Left lung (tissue), 4 donors: ENCODE measurements at regions not wholly inside any gene's neighbourhood (a gene's known extent, or its start where the extent isn't known, plus 50 kb on each side); places are given as distances from the start of the nearest gene placed in this dataset.

ENCODE experiments used
- ATAC-seq: fragments of 200-7000 bp; cut with Tn5 transposase; one replicate; pipeline ENCODE4 v1.9.1; 2020; ENCODE audit warnings: moderate library complexity
- DNase-seq, 4 donors: peaks; one replicate each; pipeline ENCODE4 v3.0.0-alpha.2; 2013 to 2020
- H3K27ac ChIP-seq, 2 donors: fragments of 200-600 bp; sonication (generic) in 1 of 2; one replicate each; pipeline versions ENCODE4 v1.5.0 to v1.8.0; 2020 to 2021
- H3K27me3 ChIP-seq, 2 donors: fragments of 200-600 bp; sonication (generic) in 1 of 2; one replicate each; pipeline versions ENCODE4 v1.5.0 to v1.8.0; 2020 to 2021
- H3K36me3 ChIP-seq, 2 donors: fragments of 200-600 bp; sonication (generic) in 1 of 2; one replicate each; pipeline versions ENCODE4 v1.5.0 to v1.8.0; 2020 to 2021
- H3K4me1 ChIP-seq, 2 donors: fragments of 200-600 bp; one replicate each; pipeline ENCODE4 v1.8.0; 2021
- H3K4me3 ChIP-seq, 2 donors: fragments of 200-600 bp; sonication (generic) in 1 of 2; one replicate each; pipeline versions ENCODE4 v1.5.0 to v1.8.0; 2020 to 2021; ENCODE audit warnings: mild to moderate bottlenecking in 1 of 2
- H3K9me3 ChIP-seq, 2 donors: fragments of 200-600 bp; sonication (generic) in 1 of 2; one replicate each; pipeline versions ENCODE4 v1.5.0 to v1.8.0; 2020 to 2021
- intact Hi-C, 2 donors: fragments of 100-400 bp; cut with DNase I; formaldehyde crosslinking; loops; one replicate each; pipeline versions ENCODE4 v1.11.2 to v1.14.2; 2022
- TF ChIP-seq, protein P1 (sequence below), 2 donors: fragments of 200-600 bp; sonication (generic) in 1 of 2; IDR thresholded peaks; one replicate each; pipeline versions ENCODE4 v1.5.0 to v1.8.0; 2021; ENCODE audit warnings: antibody characterized with exemption in 2 of 2
- donor health status: DM: no; HTN: yes; CAD: no.
- donor health status: DM: no; HTN: no; CAD: no.

DNA sequence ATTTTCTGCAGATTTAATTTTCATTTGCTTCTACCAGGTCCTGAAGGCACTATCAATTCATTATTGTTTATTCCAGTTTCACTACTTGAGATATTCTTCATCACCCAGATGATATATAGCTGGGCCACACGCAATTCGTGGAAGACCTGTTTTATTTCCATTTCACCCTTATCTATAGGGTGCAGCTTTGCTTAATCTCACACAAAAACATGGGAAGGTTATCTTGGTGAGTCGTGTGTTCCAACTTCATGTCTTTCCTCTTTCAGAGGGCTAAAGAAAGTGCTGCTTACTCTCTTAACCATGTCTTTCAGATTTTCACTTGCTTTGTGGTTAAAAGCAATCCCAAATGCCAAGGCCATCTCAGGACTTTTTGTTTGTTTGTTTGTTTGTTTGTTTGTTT lies 194.0 kb downstream of the SOD2 start:
- ATAC-seq: no peak
- Histone ChIP-seq H3K4me1 (no peaks in the 10 kb centered on the region), H3K27me3 (no peaks in the 10 kb centered on the region), H3K36me3 (no peaks in the 10 kb centered on the region), H3K9me3 (peaks cover 0 to 4% of the 10 kb centered on the region in 2 donors), H3K4me3 (no peak overlapping the region), H3K27ac (no peak overlapping the region)
- intact Hi-C loops: no loop called here
- TF ChIP-seq, protein P1, sequence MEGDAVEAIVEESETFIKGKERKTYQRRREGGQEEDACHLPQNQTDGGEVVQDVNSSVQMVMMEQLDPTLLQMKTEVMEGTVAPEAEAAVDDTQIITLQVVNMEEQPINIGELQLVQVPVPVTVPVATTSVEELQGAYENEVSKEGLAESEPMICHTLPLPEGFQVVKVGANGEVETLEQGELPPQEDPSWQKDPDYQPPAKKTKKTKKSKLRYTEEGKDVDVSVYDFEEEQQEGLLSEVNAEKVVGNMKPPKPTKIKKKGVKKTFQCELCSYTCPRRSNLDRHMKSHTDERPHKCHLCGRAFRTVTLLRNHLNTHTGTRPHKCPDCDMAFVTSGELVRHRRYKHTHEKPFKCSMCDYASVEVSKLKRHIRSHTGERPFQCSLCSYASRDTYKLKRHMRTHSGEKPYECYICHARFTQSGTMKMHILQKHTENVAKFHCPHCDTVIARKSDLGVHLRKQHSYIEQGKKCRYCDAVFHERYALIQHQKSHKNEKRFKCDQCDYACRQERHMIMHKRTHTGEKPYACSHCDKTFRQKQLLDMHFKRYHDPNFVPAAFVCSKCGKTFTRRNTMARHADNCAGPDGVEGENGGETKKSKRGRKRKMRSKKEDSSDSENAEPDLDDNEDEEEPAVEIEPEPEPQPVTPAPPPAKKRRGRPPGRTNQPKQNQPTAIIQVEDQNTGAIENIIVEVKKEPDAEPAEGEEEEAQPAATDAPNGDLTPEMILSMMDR (IDR thresholded peaks at IDR 0.05): no peak
- no peak for DNase-seq

GRCh38 chr6:159494586-159494972 lies 198.5 kb downstream of the SOD2 start:
- DNase-seq: no peak
- H3K27ac ChIP-seq: no peak overlapping the region

GRCh38 chr6:159493898-159494585 lies 199.0 kb downstream of the SOD2 start:
- H3K27ac ChIP-seq: no peak overlapping the region
- intact Hi-C loops: no loop called here
- H3K4me3 ChIP-seq: no peak overlapping the region
- no peaks in the 10 kb centered on the region for H3K36me3 ChIP-seq
- TF ChIP-seq, protein P1 (IDR thresholded peaks at IDR 0.05): no peak
- no peak for ATAC-seq
- no peak for DNase-seq
- H3K9me3 ChIP-seq: peaks cover 0 to 4% of the 10 kb centered on the region in 2 donors
- no peaks in the 10 kb centered on the region for H3K27me3 ChIP-seq
- H3K4me1 ChIP-seq: peaks cover 0 to 4% of the 10 kb centered on the region in 2 donors

More at GRCh38 chr6:159494586-159494972, 198.5 kb downstream of the SOD2 start:
- H3K27me3 ChIP-seq: no peaks in the 10 kb centered on the region
- H3K4me3 ChIP-seq: no peak overlapping the region
- ATAC-seq: no peak
- peaks cover 0 to 4% of the 10 kb centered on the region in 2 donors for H3K9me3 ChIP-seq
- intact Hi-C loops: no loop called here
- H3K4me1 ChIP-seq: peaks cover 0 to 4% of the 10 kb centered on the region in 2 donors
- TF ChIP-seq, protein P1 (IDR thresholded peaks at IDR 0.05): no peak
- no peaks in the 10 kb centered on the region for H3K36me3 ChIP-seq

- no peak for DNase-seq
- intact Hi-C loops: no loop called here
- no peaks in the 10 kb centered on the region for H3K36me3 ChIP-seq
- no peaks in the 10 kb centered on the region for H3K27me3 ChIP-seq
- H3K4me1 ChIP-seq: peaks cover 0 to 4% of the 10 kb centered on the region in 2 donors
- ATAC-seq: no peak
- no peak overlapping the region for H3K27ac ChIP-seq
- H3K4me3 ChIP-seq: no peak overlapping the region
- H3K9me3 ChIP-seq: no peaks in the 10 kb centered on the region
- TF ChIP-seq, protein P1 (IDR thresholded peaks at IDR 0.05): no peak
Observed at GRCh38 chr6:159493231-159493897, 199.7 kb downstream of the SOD2 start.

DNA sequence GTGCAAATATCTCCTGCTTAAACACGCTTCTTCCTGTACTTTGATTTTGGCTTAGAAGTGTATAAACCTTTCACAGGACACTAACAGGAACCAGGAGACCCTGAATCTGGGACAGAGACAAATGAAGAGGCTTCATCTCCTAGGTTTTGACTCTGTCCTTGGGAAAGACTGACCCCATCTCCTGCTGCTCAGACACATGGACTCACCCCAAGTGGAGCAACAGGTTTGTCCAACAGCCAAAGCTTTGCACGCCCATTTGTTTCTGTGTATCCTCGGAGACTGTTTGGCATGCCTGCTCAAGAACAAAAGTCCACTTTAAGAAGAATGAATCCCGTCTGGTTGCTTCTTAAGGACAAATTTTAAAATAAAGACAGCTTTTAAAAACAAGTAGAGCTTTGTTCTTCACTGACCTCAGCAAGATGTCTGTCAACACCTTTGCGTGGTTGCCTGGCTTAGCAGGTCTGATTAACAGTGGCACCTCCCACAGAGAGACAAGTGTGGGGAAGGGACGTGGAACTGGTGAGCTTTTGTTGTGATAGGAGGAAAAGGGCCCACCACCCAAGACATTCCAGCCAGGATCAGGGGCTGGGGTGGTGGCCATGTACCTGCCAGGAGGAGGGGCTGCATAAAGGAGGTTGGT lies 202.6 kb downstream of the SOD2 start:
- H3K4me1 ChIP-seq: peaks cover 0 to 4% of the 10 kb centered on the region in 2 donors
- intact Hi-C loops: no loop called here
- H3K9me3 ChIP-seq: no peaks in the 10 kb centered on the region
- H3K27me3 ChIP-seq: no peaks in the 10 kb centered on the region
- DNase-seq (peak in 1 of 4 donors; percentile 31), ATAC-seq (peak; percentile 82)
- TF ChIP-seq, protein P1 (IDR thresholded peaks at IDR 0.05): no peak
- no peak overlapping the region for H3K4me3 ChIP-seq
- H3K27ac ChIP-seq: no peak overlapping the region
- H3K36me3 ChIP-seq: no peaks in the 10 kb centered on the region
